Endothelial cell (in vitro differentiated cells): ENCODE measurements at regions not wholly inside any gene's neighbourhood (a gene's known extent, or its start where the extent isn't known, plus 50 kb on each side); places are given as distances from the start of the nearest gene placed in this dataset.

ENCODE experiments used
- DNase-seq: peaks from one replicate; pipeline ENCODE4 v3.0.0; 2021; ENCODE audit warnings: low spot score
- H3K27ac Mint-ChIP-seq: one replicate; pipeline ENCODE4 v1.8.0; 2021; ENCODE audit warnings: mixed read lengths, inconsistent platforms; ENCODE audit not compliant: unreplicated experiment
- H3K27me3 Mint-ChIP-seq: one replicate; pipeline ENCODE4 v1.8.0; 2021; ENCODE audit warnings: mild to moderate bottlenecking, moderate library complexity, mixed read lengths, inconsistent platforms; ENCODE audit not compliant: unreplicated experiment
- H3K36me3 Mint-ChIP-seq: one replicate; pipeline ENCODE4 v1.8.0; 2021; ENCODE audit warnings: mild to moderate bottlenecking, low read depth, mixed read lengths, inconsistent platforms; ENCODE audit not compliant: unreplicated experiment
- H3K4me1 Mint-ChIP-seq: one replicate; pipeline ENCODE4 v1.8.0; 2021; ENCODE audit warnings: mild to moderate bottlenecking, mixed read lengths, inconsistent platforms; ENCODE audit not compliant: unreplicated experiment
- H3K4me3 Mint-ChIP-seq: one replicate; pipeline ENCODE4 v1.8.0; 2021; ENCODE audit warnings: mild to moderate bottlenecking, mixed read lengths, inconsistent platforms; ENCODE audit not compliant: unreplicated experiment
- H3K9me3 Mint-ChIP-seq: one replicate; pipeline ENCODE4 v1.8.0; 2021; ENCODE audit warnings: mixed read lengths, inconsistent platforms; ENCODE audit not compliant: unreplicated experiment
- CTCF ChIP-seq: fragments of 200-600 bp; sonication (generic); IDR thresholded peaks from one replicate; pipeline ENCODE4 v1.5.0; 2021; ENCODE audit warnings: antibody characterized with exemption; ENCODE audit not compliant: unreplicated experiment

GRCh38 chr5:82596451-82596850, 318.3 kb upstream of the RPS23 start:
- H3K4me1 Mint-ChIP-seq = peaks cover 5% of the 10 kb centered on the region
- no peak for TF ChIP-seq CTCF
- H3K9me3 Mint-ChIP-seq = no peaks in the 10 kb centered on the region
- H3K4me3 Mint-ChIP-seq = no peak overlapping the region
- no peaks in the 10 kb centered on the region for H3K27me3 Mint-ChIP-seq
- H3K27ac Mint-ChIP-seq = no peak overlapping the region
- no peaks in the 10 kb centered on the region for H3K36me3 Mint-ChIP-seq
- DNase-seq = no peak

- peaks cover 2% of the 10 kb centered on the region for H3K36me3 Mint-ChIP-seq
- no peaks in the 10 kb centered on the region for H3K27me3 Mint-ChIP-seq
- H3K27ac Mint-ChIP-seq = no peak overlapping the region
- no peak for DNase-seq
- H3K9me3 Mint-ChIP-seq = peaks cover 5% of the 10 kb centered on the region
- H3K4me3 Mint-ChIP-seq = no peak overlapping the region
- peaks cover 5% of the 10 kb centered on the region for H3K4me1 Mint-ChIP-seq
- TF ChIP-seq CTCF = no peak
Observed at GRCh38 chr5:82595113-82595512, 317.0 kb upstream of the RPS23 start.

- Mint-ChIP-seq H3K36me3 (peaks cover 2% of the 10 kb centered on the region), H3K4me1 (peaks cover 5% of the 10 kb centered on the region), H3K27ac (no peak overlapping the region), H3K9me3 (peaks cover 7% of the 10 kb centered on the region), H3K27me3 (no peaks in the 10 kb centered on the region), H3K4me3 (no peak overlapping the region)
- no peak for TF ChIP-seq CTCF
- DNase-seq = no peak
Observed at GRCh38 chr5:82594097-82594496, 315.9 kb upstream of the RPS23 start.

- H3K9me3 Mint-ChIP-seq = peaks cover 7% of the 10 kb centered on the region
- TF ChIP-seq CTCF = no peak
Observed at GRCh38 chr5:82593481-82593880, 315.3 kb upstream of the RPS23 start.

GRCh38 chr5:82591021-82591515, 312.9 kb upstream of the RPS23 start:
- H3K27ac Mint-ChIP-seq = no peak overlapping the region
- H3K4me3 Mint-ChIP-seq = no peak overlapping the region
- no peak for TF ChIP-seq CTCF
- peaks cover 9% of the 10 kb centered on the region for H3K4me1 Mint-ChIP-seq
- no peak for DNase-seq
- H3K9me3 Mint-ChIP-seq = peaks cover 7% of the 10 kb centered on the region
- no peaks in the 10 kb centered on the region for H3K27me3 Mint-ChIP-seq
- H3K36me3 Mint-ChIP-seq = peaks cover 2% of the 10 kb centered on the region

More at GRCh38 chr5:82593481-82593880, 315.3 kb upstream of the RPS23 start:
- H3K36me3 Mint-ChIP-seq = peaks cover 2% of the 10 kb centered on the region
- H3K4me3 Mint-ChIP-seq = no peak overlapping the region
- H3K27ac Mint-ChIP-seq = no peak overlapping the region
- H3K4me1 Mint-ChIP-seq = peaks cover 5% of the 10 kb centered on the region
- DNase-seq = no peak
- no peaks in the 10 kb centered on the region for H3K27me3 Mint-ChIP-seq
